IPS-NIHi11 (cell line): ENCODE measurements at regions not wholly inside any gene's neighbourhood (a gene's known extent, or its start where the extent isn't known, plus 50 kb on each side); places are given as distances from the start of the nearest gene placed in this dataset.
A peak's percentile ranks its signal among the peaks of the same experiment; 100 is the strongest.
"Not testable (repeated sequence)": the region's sequence is repeated elsewhere in the genome, so short reads cannot be mapped to it uniquely, and the experiment has no call there.

ENCODE experiments used
- DNase-seq: peaks from one replicate; pipeline ENCODE4 v3.0.0; 2012; ENCODE audit warnings: mixed read lengths, low spot score

GRCh38 chr7:22066522-22066921, 120.8 kb upstream of the CDCA7L start:
- peak; percentile 47 for DNase-seq

- no peak for DNase-seq
Measured at GRCh38 chr7:22064816-22065215, 119.1 kb upstream of the CDCA7L start.

GRCh38 chr7:22061775-22062174, 116.1 kb upstream of the CDCA7L start:
- no peak for DNase-seq

GRCh38 chr7:22060863-22061262, 115.2 kb upstream of the CDCA7L start:
- no peak for DNase-seq

- no peak for DNase-seq
Measured at GRCh38 chr7:22060197-22060596, 114.5 kb upstream of the CDCA7L start.

GRCh38 chr7:22055226-22055625, 109.5 kb upstream of the CDCA7L start:
- no peak for DNase-seq

GRCh38 chr7:22052674-22053365, 107.1 kb upstream of the CDCA7L start:
- no peak for DNase-seq

- no peak for DNase-seq
Measured at GRCh38 chr7:22051886-22052673, 106.4 kb upstream of the CDCA7L start.

- no peak for DNase-seq
Measured at GRCh38 chr7:22049766-22050500, 104.2 kb upstream of the CDCA7L start.

GRCh38 chr7:22043367-22043766, 97.7 kb upstream of the CDCA7L start:
- no peak for DNase-seq

GRCh38 chr7:22040923-22041595, 95.4 kb upstream of the CDCA7L start:
- DNase-seq = no peak

GRCh38 chr7:22039670-22040069, 94.0 kb upstream of the CDCA7L start:
- no peak for DNase-seq

GRCh38 chr7:22032356-22032755, 86.7 kb upstream of the CDCA7L start:
- DNase-seq = not testable (repeated sequence)

GRCh38 chr7:22028656-22029055, 83.0 kb upstream of the CDCA7L start:
- DNase-seq = not testable (repeated sequence)

GRCh38 chr7:22027475-22027874, 81.8 kb upstream of the CDCA7L start:
- DNase-seq = no peak

- DNase-seq = no peak
Measured at GRCh38 chr7:22025983-22026382, 80.3 kb upstream of the CDCA7L start.

GRCh38 chr7:22025075-22025474, 79.4 kb upstream of the CDCA7L start:
- DNase-seq = no peak

- DNase-seq = no peak
Measured at GRCh38 chr7:22019931-22020330, 74.2 kb upstream of the CDCA7L start.

- DNase-seq = no peak
Measured at GRCh38 chr7:22016507-22016906, 70.8 kb upstream of the CDCA7L start.

- DNase-seq = no peak
Measured at GRCh38 chr7:22013711-22014110, 68.0 kb upstream of the CDCA7L start.

- DNase-seq = no peak
Measured at GRCh38 chr7:22008683-22009082, 63.0 kb upstream of the CDCA7L start.

- DNase-seq = no peak
Measured at GRCh38 chr7:22008087-22008486, 62.4 kb upstream of the CDCA7L start.
